Nephron (organoid): ENCODE measurements at regions not wholly inside any gene's neighbourhood (a gene's known extent, or its start where the extent isn't known, plus 50 kb on each side); places are given as distances from the start of the nearest gene placed in this dataset.

Source experiments
- H3K27ac Mint-ChIP-seq, 3 experiments: 2 replicates each; pipeline ENCODE4 v1.8.0; 2020; ENCODE audit warnings: mixed read lengths in 3 of 3, mild to moderate bottlenecking in 2 of 3, moderate library complexity in 1 of 3
- H3K27me3 Mint-ChIP-seq: 2 replicates; pipeline ENCODE4 v1.8.0; 2021; ENCODE audit warnings: low read depth, mild to moderate bottlenecking, moderate library complexity, mixed read lengths
- H3K36me3 Mint-ChIP-seq: 2 replicates; pipeline ENCODE4 v1.8.0; 2020; ENCODE audit warnings: low read depth, mixed read lengths
- H3K4me1 Mint-ChIP-seq: 2 replicates; pipeline ENCODE4 v1.8.0; 2020; ENCODE audit warnings: mixed read lengths
- H3K4me3 Mint-ChIP-seq, 3 experiments: 2 replicates each; pipeline ENCODE4 v1.8.0; 2020; ENCODE audit warnings: mild to moderate bottlenecking in 3 of 3, mixed read lengths in 3 of 3, moderate library complexity in 2 of 3
- H3K9me3 Mint-ChIP-seq: 2 replicates; pipeline ENCODE4 v1.8.0; 2020; ENCODE audit warnings: mixed read lengths
- CTCF ChIP-seq, 3 experiments: fragments of 200-600 bp; sonication (generic); IDR thresholded peaks; one replicate each; pipeline ENCODE4 v1.5.0; 2021; ENCODE audit warnings: antibody characterized with exemption in 3 of 3; ENCODE audit not compliant: unreplicated experiment in 3 of 3

GRCh38 chr12:19706936-19707335 lies 267.6 kb downstream of the AEBP2 start:
- Mint-ChIP-seq H3K4me3 (no peak overlapping the region), H3K9me3 (peaks cover 55% of the 10 kb centered on the region), H3K4me1 (peaks cover 15% of the 10 kb centered on the region), H3K27ac (no peak overlapping the region), H3K36me3 (peaks cover 7% of the 10 kb centered on the region), H3K27me3 (no peaks in the 10 kb centered on the region)
- TF ChIP-seq CTCF (IDR thresholded peaks at IDR 0.05; ENCODE audit: unreplicated experiment in 3 of 3), result no peak

DNA sequence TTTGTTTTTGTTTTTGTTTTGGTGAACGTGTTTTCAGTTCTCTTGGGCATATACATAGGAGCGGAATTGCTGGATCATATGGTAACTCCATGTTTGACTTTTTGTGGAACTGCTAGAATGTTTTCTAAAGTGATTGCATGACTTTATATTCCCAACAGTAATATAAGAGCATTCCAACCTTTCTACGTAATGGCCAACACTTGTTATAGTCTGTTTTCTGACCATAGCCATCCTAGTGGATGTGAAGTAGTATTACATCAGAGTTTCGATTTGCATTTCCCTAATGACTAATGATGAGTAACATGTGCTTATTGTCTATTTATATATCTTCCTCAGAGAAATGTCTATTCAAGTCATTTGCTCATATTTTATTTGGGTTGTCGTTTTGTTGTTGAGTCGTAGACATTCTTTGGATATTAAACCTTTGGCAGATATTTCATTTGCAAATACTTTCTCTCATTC lies 268.7 kb downstream of the AEBP2 start:
- H3K27ac Mint-ChIP-seq, result no peak overlapping the region
- H3K4me3 Mint-ChIP-seq, result no peak overlapping the region
- no peak for TF ChIP-seq CTCF (IDR thresholded peaks at IDR 0.05; ENCODE audit: unreplicated experiment in 3 of 3)
- H3K9me3 Mint-ChIP-seq, result peaks cover 54% of the 10 kb centered on the region
- no peaks in the 10 kb centered on the region for H3K27me3 Mint-ChIP-seq
- peaks cover 7% of the 10 kb centered on the region for H3K36me3 Mint-ChIP-seq
- peaks cover 15% of the 10 kb centered on the region for H3K4me1 Mint-ChIP-seq

DNA sequence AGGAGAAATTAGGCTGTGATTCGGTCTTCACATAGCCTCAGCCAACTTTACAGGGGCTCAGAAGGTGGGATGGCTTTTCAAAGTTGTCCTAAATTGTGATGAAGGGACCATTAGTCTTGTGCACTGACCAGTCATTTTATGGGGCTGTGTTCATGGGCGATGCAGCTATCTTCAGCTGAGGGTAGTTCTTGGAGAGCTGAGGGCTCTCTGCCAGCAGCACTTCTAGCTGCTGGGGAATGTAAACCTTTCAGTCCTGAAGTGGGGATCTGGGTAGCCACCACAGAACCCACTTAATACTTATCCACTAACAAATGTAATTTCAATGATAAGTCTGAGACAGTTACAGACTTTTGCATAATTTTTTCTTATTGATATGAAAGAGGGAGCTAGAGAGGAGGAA lies 270.6 kb downstream of the AEBP2 start:
- peaks cover 52% of the 10 kb centered on the region for H3K9me3 Mint-ChIP-seq
- peak overlapping the region; percentile 10 to 82 (median 13) for H3K27ac Mint-ChIP-seq
- H3K4me3 Mint-ChIP-seq, result no peak overlapping the region
- peaks cover 15% of the 10 kb centered on the region for H3K4me1 Mint-ChIP-seq
- H3K27me3 Mint-ChIP-seq, result no peaks in the 10 kb centered on the region
- no peaks in the 10 kb centered on the region for H3K36me3 Mint-ChIP-seq
- TF ChIP-seq CTCF (IDR thresholded peaks at IDR 0.05; ENCODE audit: unreplicated experiment in 3 of 3), result no peak

DNA sequence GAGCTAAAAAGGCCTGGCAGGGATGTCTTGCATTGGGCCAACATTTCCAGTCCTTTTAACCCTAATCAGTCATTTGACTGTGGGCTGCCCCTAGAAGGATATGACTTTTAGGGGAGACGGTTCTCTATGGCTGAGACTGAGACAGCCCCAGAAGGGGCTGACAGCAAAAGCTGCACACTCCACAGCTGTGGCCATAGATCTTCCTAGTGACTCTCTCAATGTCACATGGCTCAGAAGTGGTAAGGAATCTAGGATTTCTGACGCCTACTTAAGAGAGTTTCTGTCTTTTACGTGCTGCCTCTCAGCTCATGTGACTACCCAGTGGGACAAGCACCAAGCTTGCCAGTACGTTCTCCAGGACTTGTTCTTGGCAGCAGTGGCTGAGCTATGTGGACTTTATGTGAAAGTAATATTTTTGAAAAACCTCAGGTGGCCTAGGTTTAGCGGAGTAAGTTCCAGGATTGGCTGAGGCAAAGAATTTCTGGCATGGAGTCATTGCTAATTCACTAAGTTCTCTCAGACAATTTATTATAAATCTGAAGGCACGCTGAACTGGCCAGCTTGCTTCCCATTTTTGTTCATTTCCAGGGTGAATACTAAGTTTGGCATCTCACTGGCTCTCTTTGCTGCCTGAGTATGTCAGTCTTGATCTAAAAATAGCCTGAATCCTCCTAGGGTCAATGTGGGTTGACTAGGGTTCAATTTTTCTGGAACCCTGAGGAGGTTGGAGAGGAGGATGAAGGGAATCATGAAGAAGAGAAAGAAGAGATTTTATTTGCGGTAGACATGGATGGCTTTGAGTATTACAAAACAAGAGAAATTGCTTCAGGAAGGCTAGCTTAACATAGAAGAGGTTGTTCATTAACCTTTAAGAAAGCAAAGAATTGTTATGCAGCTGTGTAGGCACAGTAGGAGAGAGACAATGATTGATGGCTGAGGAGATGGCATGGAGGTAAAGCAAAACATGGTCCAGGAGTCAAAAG lies 271.8 kb downstream of the AEBP2 start:
- no peak for TF ChIP-seq CTCF (IDR thresholded peaks at IDR 0.05; ENCODE audit: unreplicated experiment in 3 of 3)
- Mint-ChIP-seq H3K27ac (peak overlapping the region; percentile 82 to 89 (median 89)), H3K9me3 (peaks cover 44% of the 10 kb centered on the region), H3K36me3 (no peaks in the 10 kb centered on the region), H3K27me3 (no peaks in the 10 kb centered on the region), H3K4me1 (peaks cover 15% of the 10 kb centered on the region), H3K4me3 (no peak overlapping the region)

- peaks cover 15% of the 10 kb centered on the region for H3K4me1 Mint-ChIP-seq
- peaks cover 37% of the 10 kb centered on the region for H3K9me3 Mint-ChIP-seq
- H3K36me3 Mint-ChIP-seq, result no peaks in the 10 kb centered on the region
- TF ChIP-seq CTCF (IDR thresholded peaks at IDR 0.05; ENCODE audit: unreplicated experiment in 3 of 3), result no peak
- no peak overlapping the region for H3K4me3 Mint-ChIP-seq
- H3K27me3 Mint-ChIP-seq, result no peaks in the 10 kb centered on the region
- H3K27ac Mint-ChIP-seq, result no peak overlapping the region
These were observed 272.7 kb downstream of the AEBP2 start for GRCh38 chr12:19712041-19712440.
